Stimulated activated CD8-positive, alpha-beta memory T cell treated with anti-CD3 and anti-CD28 coated beads, Interleukin-12 subunit alpha, Interleukin-12 subunit beta, amount 100 ng/mL, for 1 hour (primary cell): ENCODE measurements at regions not wholly inside any gene's neighbourhood (a gene's known extent, or its start where the extent isn't known, plus 50 kb on each side); places are given as distances from the start of the nearest gene placed in this dataset.

ENCODE experiments used
- DNase-seq: peaks from one replicate; pipeline ENCODE4 v3.0.0-alpha.2; 2020; ENCODE audit warnings: low read depth

GRCh38 chr2:237171396-237171795 lies 85.7 kb downstream of the COPS8 start:
- no peak for DNase-seq

- no peak for DNase-seq
These were observed 86.2 kb downstream of the COPS8 start for GRCh38 chr2:237171881-237172280.

GRCh38 chr2:237177052-237177451 lies 91.4 kb downstream of the COPS8 start:
- no peak for DNase-seq

- no peak for DNase-seq
These were observed 92.3 kb downstream of the COPS8 start for GRCh38 chr2:237177986-237178385.

GRCh38 chr2:237178396-237178795 lies 92.7 kb downstream of the COPS8 start:
- DNase-seq = no peak

GRCh38 chr2:237179161-237179560 lies 93.5 kb downstream of the COPS8 start:
- no peak for DNase-seq

GRCh38 chr2:237180187-237180586 lies 94.5 kb downstream of the COPS8 start:
- DNase-seq = no peak

- no peak for DNase-seq
These were observed 95.3 kb downstream of the COPS8 start for GRCh38 chr2:237180987-237181386.

GRCh38 chr2:237181844-237182243 lies 96.2 kb downstream of the COPS8 start:
- DNase-seq = no peak

- DNase-seq = no peak
These were observed 96.9 kb downstream of the COPS8 start for GRCh38 chr2:237182422-237183123.

- no peak for DNase-seq
These were observed 98.7 kb downstream of the COPS8 start for GRCh38 chr2:237184192-237184918.

GRCh38 chr2:237184919-237185552 lies 99.3 kb downstream of the COPS8 start:
- DNase-seq = no peak

- DNase-seq = no peak
These were observed 99.8 kb downstream of the COPS8 start for GRCh38 chr2:237185553-237185925.

GRCh38 chr2:237189799-237190198 lies 104.1 kb downstream of the COPS8 start:
- DNase-seq = no peak

- DNase-seq = no peak
These were observed 105.5 kb downstream of the COPS8 start for GRCh38 chr2:237190966-237191713.

- DNase-seq = no peak
These were observed 106.0 kb downstream of the COPS8 start for GRCh38 chr2:237191714-237192081.

GRCh38 chr2:237192881-237193280 lies 107.2 kb downstream of the COPS8 start:
- DNase-seq = no peak

- no peak for DNase-seq
These were observed 107.7 kb downstream of the COPS8 start for GRCh38 chr2:237193436-237193835.

- DNase-seq = no peak
These were observed 108.4 kb downstream of the COPS8 start for GRCh38 chr2:237194081-237194480.

- DNase-seq = no peak
These were observed 109.2 kb downstream of the COPS8 start for GRCh38 chr2:237194906-237195305.

GRCh38 chr2:237195396-237196120 lies 109.9 kb downstream of the COPS8 start:
- no peak for DNase-seq

- DNase-seq = no peak
These were observed 110.7 kb downstream of the COPS8 start for GRCh38 chr2:237196409-237196808.
